HG02885 (cell line): ENCODE measurements at regions not wholly inside any gene's neighbourhood (a gene's known extent, or its start where the extent isn't known, plus 50 kb on each side); places are given as distances from the start of the nearest gene placed in this dataset.
"Not testable (repeated sequence)": the region's sequence is repeated elsewhere in the genome, so short reads cannot be mapped to it uniquely, and the experiment has no call there.

ENCODE experiments used
- ATAC-seq: cut with Tn5 transposase; IDR thresholded peaks from one replicate; pipeline ENCODE4 v1.9.1; 2021; ENCODE audit warnings: mild to moderate bottlenecking; ENCODE audit not compliant: unreplicated experiment, poor library complexity

DNA sequence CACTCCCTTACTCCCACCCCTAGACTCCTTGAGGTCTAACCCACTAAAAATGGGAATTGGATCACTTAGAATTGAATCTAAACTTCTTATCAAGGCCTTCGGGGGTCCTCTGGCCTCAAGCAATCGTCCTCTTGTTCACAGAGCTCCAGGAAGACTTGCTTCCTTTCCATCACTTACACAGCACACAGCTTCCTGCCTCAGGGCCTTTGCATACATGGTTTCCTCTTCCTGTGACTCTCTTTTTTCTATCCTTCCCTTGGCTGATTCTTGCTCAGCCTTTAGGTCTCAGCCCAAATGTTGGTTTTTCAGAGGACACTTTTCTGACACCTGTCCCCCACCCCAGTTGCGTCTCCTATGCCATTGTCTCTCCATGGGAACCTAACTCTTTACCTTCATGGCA lies 50.0 kb upstream of the ALDH1B1 start:
- ATAC-seq: no peak

- no peak for ATAC-seq
These were observed 50.4 kb upstream of the ALDH1B1 start for GRCh38 chr9:38342096-38342495.

DNA sequence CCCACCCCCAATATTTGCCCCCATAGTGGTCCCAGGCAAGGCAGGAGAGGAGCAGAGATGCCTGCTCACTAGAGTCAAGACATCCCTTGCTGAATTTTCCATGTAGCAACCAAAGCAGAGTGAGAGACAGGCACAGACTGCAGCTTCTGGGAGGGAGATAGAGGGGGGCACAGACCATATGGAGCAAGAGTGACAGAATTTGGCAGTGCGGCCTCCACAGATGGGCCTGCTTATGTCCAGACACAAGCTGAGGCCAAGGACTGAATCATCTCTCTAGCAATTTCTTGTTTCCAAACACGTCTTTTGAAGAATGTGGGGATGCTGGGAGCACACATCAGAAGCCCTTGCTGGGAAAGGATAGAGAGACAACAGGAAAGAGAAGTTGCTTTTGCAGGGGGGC lies 53.0 kb upstream of the ALDH1B1 start:
- no peak for ATAC-seq

DNA sequence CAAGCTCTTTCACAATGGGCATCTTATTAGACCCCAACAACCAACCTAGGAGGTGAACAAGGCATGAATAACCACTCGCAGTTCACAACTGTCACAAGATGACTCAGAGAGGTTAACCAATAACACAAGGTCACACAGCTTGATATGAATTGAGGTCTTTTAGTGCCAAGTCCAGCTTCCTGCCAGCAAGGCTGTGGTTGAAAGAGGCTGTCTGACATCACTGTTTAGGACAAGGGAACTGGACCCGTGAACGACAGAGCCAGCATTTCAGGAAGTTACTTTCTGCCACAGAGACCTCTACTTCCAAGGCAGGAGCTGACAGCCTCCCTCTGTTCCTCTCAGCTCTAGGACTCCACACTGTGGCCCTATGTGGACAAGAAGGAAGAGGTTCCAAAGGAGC lies 53.4 kb upstream of the ALDH1B1 start:
- no peak for ATAC-seq

- no peak for ATAC-seq
These were observed 54.0 kb upstream of the ALDH1B1 start for GRCh38 chr9:38338342-38339018.

DNA sequence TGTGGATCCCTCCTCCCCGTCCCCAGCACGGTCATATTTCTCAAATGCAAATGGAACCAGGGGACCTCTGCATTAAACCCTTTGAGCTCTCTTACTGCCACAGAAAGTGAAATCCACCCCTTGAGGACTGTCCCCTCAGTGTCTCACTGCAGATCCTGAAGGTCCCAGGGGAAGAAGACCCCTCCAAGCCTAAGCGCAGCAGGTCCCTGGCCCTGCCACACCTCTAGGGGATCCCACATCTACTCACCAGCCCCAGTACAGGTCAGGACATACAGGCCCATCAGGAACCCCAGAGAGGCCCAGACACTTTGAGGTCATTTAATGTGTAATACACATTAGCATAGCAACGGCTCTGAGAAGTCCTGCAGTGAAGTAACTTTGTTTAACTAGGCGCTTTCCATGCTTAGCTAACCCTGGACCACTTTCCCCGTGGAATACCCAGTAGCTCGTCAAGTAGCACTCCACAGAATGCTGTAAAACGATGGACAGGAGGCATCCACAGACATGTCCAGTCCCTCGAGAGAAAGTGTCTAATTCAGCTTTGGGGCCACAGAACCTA lies 54.7 kb upstream of the ALDH1B1 start:
- no peak for ATAC-seq

- ATAC-seq: no peak
These were observed 55.3 kb upstream of the ALDH1B1 start for GRCh38 chr9:38337181-38337580.

- ATAC-seq: no peak
These were observed 56.2 kb upstream of the ALDH1B1 start for GRCh38 chr9:38336341-38336740.

GRCh38 chr9:38335686-38336085 lies 56.8 kb upstream of the ALDH1B1 start:
- no peak for ATAC-seq

DNA sequence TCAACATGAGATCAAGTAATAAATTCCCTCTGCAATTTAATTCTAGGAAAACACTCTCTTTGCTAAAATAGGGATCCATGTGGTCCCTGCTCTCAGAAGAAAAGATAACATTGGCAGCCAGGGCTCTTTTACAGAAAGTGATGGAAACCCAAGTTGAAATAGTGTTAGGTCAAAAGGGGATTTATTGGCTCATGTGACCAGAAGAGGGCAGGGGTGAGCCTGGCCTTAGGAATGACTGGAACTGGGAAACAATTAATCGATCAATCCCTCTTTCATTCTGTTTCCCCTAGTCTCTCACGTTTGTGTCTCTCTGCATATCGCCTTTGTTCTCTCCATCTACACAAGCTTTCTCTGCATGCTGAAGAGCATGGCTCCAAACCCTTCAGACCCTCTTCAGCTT lies 58.3 kb upstream of the ALDH1B1 start:
- ATAC-seq: no peak

- ATAC-seq: no peak
These were observed 59.5 kb upstream of the ALDH1B1 start for GRCh38 chr9:38333047-38333446.

DNA sequence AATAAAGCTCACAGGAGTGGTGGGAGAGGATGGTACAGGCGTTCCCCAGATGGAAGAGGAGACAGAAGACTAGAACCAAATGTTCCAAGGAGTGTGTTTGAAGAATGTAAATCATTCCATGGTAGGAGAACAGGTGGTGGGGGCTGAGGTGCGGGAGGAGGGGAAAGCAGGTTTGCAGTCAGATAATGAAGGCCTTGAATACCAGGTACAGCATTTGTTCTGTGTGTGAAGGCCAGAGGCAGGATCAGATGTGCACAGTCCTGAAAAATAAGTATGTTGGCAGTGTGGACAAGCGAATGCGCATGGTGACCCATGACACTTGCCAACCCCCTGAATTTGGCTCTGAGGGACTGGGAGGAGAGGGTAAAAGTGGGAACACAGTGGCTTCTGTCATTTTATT lies 59.9 kb upstream of the ALDH1B1 start:
- no peak for ATAC-seq

DNA sequence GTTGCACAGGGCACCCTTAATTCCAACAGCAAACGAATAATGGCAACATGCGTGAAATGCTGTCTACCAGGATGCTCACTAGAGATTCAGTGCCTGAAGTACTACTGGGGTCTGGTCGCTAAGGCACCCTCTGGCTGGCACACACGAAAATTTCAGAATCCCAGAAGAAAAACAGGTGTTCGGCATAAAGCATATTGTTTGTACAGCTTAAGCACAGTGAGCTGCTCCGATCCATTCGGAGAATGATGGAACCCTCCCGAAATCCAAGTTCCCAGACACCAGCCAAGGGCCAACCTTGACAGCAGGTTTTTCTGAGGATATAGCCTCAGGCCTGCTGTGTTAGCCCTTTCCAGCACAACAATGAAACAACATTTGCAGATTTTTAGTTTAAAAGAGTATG lies 61.4 kb upstream of the ALDH1B1 start:
- ATAC-seq: no peak

DNA sequence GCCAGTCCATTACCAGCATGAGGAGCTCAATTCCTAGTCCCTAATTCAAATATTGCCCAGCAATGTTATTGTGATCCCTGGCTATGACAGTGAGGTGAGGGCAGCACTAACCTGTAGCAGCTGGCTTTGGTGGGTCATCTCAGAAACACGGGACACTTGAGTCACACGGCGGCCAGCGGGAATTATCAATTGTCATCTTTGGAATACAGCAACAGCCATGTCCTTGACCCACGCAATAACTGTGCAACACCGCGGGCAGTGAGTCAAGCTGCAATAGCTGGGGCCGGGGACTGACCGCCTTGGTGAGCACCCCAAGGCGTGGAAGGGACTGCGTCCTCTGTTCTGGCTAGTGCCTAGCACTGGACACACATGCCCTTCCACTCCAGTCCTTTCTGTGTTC lies 62.5 kb upstream of the ALDH1B1 start:
- ATAC-seq: no peak

GRCh38 chr9:38328765-38329164 lies 63.7 kb upstream of the ALDH1B1 start:
- ATAC-seq: no peak

- ATAC-seq: no peak
These were observed 66.4 kb upstream of the ALDH1B1 start for GRCh38 chr9:38326122-38326521.

- ATAC-seq: not testable (repeated sequence)
These were observed 68.3 kb upstream of the ALDH1B1 start for GRCh38 chr9:38324213-38324612.

- no peak for ATAC-seq
These were observed 69.6 kb upstream of the ALDH1B1 start for GRCh38 chr9:38322937-38323336.

DNA sequence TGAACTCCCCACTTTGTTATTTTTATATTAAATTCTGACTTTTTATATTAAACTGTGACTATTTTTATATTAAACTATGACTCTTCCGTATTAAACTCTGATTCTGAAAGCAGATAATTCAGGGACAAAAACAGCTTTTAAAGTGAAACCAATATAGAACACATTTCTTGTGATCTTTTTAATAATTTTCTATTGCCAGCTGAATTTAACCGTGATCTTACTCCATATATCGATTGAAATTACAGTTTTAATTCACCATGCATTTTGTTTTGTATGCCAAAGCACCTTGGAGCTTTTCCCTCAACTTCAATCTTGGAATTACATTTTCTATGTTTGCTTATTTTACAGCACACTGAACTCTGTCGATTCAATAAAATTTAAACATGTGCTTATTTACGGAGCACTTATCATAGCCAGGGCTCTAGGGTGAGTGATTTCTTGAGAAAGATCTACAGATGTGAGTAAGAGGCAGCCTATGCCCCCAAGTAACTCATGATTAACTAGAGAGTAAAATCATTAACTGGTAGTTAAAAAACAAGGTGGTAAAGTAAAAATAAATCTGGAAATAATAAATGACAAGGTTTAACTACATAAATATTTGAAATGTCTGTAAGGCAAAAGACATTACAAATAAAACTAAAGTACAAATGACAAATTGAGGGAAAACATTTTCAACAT lies 72.9 kb upstream of the ALDH1B1 start:
- ATAC-seq: no peak

DNA sequence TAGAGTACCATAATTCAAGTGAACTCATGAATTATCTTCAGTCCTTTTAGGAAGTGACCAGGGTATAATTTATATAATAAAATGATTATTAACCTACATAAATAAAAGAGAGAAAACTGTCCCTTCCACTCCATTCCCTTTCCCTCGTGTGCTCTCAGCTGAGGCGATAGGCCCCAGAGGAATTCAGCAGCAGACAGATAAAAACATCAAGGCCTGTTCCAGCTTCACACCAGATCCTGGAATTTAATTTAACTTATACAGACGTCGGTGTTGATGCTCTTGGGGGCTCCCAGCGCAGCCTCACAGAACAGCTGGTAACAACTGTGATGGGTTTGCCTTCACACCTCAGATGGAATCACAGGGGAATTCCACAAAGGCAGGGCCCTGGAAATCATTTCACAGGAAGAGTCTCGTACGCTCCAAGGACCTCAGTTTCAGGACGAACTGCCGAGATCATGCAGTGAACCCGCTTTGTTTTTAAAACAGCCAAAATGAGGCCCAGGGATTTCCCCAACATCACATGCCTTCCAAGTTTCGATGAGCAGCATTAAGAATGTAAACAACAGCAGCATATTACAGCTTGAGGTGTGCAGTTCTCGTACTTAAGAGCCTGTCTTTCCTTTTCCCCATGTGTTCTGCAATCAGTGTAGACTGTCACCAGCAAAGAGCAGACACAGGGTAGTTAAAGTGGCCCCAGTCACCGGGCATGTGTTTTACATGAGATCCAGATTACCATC lies 73.6 kb upstream of the ALDH1B1 start:
- peak; percentile 85 for ATAC-seq

GRCh38 chr9:38316166-38316780 lies 76.2 kb upstream of the ALDH1B1 start:
- no peak for ATAC-seq
